Activated naive CD4-positive, alpha-beta T cell (primary cell): ENCODE measurements at regions not wholly inside any gene's neighbourhood (a gene's known extent, or its start where the extent isn't known, plus 50 kb on each side); places are given as distances from the start of the nearest gene placed in this dataset.
A peak's percentile ranks its signal among the peaks of the same experiment; 100 is the strongest.

Experiments
- DNase-seq, 4 experiments: peaks; one replicate each; lab custom pipeline; 2025; lab: John Stamatoyannopoulos, UW

DNA sequence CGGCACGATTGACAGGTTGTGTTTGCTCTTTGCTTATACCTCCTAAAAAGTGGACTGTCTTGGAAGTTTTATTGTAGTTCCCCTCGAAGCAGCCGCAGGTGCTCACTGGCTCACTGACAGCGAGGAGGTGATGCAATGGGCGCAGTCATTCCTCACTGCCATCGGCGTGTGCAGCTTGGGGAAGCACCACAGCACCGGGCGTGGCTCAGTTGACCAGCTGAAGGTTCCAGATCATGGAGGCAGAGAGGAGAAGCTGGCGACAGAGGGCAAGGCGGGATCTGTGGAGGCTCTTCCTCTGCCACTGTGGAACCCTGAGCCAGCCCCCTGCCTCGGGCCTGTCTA, 72.1 kb upstream of the TNRC6C start:
- no peak for DNase-seq

DNA sequence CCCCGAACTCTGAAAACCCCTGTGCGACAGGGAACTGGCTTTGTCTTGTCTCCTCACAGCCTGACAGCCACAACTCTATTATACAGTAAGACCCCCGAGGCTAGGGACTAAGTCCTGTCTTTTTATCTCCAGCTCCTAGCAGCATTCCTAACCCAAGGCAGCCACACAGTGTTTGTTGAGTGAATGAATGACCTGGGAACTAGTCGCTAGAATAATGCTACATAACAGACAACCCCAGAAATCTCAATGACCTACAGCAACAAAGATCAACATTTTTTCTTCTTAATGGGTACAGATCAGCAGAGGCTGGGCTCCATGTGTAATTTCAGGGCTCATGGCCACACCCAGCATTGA, 71.4 kb upstream of the TNRC6C start:
- DNase-seq: no peak

DNA sequence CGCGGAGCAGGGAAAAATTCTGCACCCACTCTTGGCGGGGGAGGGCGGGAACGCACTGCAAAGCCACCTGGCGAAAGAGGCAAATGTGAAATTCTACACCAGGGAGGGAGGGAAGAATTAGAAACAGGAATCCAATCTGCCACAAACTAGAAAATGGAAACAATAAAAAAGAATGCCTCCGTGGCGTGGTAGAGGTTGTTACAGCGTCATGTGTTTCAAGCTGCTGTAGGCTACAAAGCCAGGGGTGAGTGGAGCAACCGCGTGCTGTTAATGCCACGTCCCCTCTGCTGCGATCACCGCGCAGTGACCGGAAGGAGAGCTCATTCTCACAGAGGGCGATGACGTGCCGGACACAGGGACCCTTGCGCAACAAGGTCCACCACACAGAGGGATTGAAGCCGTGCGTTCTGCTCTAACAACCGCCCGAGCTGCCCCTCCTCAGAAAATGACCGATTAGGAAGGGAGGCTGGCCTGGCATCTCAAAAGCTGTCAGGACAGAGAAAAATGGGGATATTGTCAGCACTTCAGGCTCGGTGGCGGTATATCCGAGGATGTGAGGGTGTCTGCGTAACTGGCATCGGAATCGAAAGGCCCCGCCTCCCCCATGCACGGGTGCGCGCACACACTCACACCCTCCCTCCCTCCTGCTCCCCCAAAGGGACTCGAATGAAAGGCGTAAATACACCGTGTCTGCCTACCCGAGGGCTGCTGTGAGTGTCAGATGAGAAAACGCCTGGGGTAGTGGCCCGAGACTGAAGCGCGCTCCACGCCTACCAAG, 70.8 kb upstream of the TNRC6C start:
- peak in 3 of 4 experiments; percentile 28 to 71 (median 63) for DNase-seq

DNA sequence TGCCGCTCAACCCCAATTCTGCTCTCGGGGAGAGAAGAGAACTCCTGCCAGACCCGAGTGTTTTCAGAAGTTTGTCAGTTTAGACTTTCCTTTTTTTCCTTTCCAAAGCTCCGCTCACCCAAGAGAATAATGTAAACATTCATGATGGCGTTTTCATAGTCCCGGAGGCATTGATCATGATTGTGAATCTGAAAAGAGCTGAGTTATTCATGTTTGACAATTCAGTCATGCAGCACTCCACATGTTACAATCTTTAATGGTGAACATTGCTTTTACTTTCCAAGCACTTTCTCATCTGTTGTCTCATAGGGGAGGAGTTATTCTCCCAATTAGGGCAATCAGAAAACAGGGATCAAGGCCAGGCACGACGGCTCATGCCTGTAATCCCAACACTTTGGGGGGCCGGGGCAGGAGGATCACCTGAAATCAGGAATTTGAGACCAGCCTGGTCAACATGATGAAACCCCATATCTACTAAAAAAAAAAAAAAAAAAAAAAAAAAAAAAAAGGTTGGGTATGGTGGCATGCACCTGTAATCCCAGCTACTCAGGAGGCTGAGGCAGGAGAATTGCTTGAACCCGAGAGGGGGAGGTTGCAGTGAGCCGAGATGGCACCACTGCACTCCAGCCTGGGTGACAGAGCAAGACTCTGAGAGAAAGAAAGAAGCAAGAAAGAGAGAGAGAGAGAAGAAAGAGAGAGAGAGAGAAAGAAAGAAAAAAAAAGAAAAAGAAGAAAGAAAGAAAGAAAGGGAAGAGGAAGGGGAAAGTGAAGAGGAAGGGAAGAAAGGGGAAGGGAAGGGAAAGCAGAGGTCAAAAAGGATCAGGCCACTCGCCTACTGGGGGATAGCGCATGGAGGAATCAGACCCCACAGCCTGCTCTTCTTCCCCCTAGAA, 70.0 kb upstream of the TNRC6C start:
- no peak for DNase-seq

DNA sequence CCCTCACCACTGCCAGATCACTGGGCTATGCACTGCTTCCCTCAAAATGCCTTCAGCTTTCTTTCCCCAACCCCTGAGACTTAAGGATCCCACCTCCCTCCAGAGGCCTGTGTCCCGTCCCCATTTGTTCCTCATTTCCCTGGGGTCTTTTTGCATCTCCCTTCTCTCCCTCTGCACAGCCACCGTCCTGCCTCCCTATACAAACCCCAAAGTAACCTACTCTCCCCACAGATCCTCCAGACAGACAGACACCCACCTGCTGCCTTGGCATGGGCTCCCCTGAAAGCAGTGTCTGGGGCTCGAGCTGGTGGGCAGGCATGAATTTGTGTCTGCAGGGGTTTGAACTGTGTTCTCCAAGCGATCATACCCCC, 69.4 kb upstream of the TNRC6C start:
- no peak for DNase-seq

DNA sequence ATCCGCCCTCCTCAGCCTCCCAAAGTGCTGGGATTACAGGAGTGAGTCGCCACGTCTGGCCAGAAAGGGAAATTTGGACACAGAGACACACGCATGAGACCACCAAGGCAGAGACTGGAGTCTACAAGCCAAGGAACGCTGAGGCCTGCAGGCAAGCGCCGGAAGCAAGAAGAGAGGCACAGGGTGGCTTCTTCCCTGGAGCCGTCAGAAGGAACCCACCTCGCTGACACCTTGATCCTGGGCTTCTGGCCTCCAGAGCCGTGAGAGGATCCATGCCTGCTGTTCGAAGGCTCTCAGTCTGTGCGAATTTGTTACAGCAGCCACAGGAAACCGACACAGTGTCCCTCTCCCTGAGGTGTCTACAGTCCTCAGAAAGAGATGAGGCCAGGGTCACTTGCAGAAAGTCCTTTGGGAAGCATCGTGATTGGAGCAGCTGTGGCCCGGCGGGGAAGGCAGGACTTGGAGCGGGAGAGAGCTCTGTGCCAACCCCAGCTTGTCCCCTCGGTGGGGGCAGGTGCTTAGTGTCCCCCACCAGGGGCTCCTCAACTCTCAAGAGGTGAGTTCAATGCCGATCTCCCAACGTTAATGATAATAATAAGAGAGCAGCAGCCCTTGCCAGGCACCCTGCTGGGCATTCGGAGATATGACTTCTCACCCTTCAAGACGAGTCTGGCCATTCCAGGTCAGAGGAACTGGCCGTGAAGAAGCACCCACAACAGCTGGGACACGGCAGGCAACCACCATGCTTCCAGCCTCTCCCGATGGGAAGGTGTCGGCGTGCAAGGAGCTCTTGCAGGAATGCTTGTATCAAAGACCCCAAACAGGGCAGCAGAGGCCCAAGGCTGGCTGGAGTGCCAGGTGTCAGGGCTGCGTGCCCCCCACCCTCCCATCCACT, 68.4 kb upstream of the TNRC6C start:
- DNase-seq: no peak

DNA sequence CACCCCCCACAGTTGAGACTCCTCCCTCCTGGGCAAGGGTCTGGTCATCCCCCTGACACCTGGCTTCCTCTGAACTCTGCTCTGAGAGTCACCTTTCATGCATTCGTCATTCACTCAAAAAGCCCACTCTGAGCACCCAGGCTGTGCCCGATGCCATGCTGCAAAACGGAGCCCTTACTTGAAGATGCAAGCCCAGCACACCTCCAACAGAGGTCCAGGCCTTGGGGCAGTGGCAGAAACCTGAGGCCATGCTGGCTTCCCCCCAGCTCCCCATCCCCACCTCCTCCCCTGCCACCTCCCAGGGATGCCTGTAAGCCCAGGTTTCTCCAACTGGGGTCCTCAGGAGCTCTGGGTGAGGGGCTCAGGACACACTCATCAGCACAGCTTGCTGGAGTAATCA, 67.7 kb upstream of the TNRC6C start:
- DNase-seq: no peak

DNA sequence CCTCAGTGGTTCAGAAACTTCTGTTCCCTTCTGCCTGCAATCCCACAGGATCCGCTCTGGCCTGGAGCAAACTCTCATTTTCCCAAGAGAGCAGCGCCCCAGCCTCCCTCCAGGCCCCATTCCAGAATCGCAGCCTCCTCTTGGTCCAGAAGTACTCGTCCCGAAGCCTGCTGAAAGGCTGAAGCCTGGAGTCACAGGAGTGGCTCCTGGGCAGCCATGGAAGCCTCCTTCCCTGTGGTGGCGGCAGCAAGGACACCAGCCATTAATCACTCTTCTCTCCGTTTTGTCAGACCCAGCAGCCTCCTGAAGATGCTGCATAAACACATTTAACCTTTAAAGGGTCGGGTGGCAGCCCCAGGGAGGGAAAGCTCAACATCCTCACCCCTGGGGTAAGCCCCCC, 66.9 kb upstream of the TNRC6C start:
- DNase-seq: no peak

DNA sequence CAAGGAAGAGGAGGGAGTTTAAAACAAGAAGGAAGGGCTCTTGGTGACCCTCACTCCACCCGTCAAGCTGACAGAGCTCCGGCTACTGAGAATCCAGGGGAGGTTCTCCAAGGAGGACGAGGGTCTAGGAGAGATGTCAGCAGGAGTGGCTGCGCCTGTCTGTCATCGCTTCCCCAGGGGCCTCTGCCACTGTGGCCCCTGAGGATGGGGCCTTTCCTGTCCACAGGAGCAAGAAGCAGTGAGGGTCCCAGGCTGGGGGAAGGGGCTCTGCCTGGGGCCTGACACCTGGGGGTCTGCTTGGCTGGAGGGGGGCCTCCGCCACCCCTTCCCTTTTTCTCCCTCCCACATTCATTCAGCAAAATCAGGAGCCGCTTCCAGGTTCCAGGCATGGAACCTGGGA, 66.5 kb upstream of the TNRC6C start:
- no peak for DNase-seq

DNA sequence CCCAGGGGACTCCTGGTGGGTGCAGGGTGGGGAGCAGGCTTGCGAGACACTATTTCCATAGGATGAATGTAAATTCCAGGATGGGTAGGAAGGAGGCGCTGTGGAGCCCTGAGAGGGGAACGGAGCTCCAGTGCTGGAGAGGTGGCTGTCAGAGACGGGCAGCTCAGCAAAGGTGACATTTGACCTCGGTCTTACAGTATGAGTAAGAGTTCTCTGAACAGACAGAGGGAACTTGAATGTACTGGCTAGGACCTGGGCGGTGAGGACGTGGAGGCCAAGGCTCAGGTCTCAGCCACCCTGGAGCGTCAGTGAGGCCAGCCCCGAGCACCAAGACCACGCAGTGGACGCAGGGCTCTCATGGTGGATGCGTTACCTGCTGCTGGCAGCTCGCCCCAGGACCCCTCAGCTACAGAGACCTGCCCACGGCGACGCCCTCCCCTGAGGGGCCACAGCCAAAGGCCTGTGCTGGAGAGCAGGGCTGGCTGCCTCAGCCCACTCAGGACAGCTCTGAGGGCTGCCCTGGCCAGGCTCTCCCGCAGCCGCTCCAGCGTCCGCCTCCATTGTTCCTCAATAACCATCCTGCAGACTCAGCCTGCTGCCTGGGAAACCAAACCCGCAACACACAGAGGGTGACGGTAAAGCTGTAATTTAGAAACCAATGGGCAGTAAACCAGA, 65.9 kb upstream of the TNRC6C start:
- no peak for DNase-seq

DNA sequence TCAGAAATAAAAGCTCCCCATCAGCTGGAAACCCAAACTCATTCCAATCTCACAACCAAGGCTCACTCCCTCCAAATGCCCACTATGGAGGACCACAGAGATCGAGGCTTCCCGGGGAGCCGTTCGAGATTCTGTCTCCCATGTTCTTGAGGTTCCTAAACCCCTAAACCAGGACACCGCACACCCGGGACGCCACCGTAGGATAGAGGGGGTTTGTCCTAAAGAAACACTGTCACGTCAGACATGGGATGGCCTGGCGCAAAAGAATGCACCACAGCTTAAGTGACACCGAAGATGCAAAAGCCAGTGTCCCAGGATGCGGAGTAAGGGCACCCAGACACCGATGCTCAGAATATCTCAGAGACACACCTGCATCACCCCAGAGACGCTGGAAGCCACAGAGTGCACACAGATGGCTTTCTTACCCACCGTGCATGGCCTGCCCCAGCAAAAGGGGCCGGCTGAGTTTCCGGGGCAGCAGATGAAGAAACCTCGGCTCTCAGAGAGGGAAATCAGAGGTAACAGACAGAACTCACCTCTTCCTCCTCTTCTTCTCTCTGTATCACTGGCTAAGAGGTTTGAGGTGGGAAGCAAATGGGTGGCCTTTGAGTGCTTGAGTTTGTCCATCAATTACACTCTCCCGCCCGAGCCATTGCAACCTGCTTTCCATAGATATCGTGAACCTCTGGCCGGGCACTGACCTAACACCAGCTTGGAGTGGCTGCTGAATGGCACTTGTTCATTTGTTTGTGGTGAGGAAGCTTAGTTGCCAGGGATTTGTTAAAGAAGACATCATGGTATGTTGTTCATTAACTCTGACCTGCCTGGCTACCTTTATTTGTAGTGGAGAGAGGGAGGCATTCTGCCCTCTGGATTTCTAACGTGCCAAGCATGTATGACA, 65.1 kb upstream of the TNRC6C start:
- DNase-seq: no peak

DNA sequence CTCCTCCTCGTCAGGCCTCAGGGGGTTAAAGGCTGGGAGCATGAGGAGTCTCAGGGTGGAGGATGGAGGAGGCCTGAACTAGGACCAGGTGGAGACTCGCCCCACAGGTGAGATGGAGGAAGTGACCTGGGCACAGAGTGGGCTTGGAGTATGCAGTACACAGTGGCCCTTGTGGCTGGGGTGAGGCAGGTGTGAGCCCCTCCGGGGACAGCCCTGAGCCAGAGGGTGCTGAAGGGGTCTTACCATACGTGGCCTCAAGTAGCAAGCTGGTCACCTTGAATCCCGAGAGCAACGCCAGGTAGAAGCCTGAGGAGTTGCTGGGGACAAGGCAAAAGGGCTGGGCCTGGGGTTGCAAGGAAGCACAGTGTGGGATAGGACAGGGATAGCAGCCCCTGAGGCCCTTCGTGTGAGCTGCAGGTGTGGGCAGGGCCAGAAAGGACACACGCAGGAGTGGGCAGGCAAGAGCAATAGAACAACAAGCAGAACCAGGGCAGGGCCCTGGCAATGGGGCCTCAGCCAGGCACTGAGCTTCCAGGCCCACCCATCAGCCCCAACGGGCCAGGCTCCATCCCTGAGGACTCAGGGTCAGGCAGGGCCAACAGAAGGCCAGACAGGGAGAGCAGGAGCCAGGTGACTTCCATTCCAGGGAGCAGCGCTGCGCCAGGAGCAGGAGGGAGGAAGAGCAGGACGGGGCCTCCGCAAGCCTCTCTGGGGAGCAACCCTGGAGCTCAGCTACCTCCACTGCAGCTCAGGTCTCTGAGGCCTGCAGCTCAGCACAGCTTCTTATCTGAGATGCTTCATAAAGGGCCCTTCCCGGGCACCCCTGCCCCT, 64.2 kb upstream of the TNRC6C start:
- DNase-seq: no peak

DNA sequence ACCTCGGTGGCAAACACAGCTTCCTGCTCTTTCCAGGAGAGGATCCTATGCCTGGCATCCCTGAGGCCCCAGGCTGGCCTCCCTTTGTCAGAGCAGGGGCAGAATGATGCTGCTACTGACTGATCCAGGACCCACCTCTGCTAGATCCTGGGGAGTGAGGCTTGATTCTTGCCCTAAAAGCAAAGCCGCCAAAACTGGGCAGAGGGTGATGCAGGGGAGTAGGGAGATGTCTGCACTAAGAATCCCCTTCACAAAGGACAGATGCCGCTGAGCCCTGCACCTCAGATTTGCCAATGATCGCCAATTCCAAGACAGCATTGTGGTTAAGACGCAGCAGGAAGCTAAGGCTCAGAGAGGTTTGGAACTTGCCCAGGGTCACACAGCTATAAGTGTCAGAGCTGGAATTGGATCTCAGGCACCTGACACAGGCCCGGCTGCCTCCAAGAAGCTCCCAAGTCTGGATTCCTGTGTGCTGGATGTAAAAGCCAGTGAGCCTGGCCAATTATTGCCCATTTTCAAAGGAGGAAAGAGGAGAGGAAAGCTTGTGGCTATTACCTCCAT, 60.7 kb upstream of the TNRC6C start:
- no peak for DNase-seq

DNA sequence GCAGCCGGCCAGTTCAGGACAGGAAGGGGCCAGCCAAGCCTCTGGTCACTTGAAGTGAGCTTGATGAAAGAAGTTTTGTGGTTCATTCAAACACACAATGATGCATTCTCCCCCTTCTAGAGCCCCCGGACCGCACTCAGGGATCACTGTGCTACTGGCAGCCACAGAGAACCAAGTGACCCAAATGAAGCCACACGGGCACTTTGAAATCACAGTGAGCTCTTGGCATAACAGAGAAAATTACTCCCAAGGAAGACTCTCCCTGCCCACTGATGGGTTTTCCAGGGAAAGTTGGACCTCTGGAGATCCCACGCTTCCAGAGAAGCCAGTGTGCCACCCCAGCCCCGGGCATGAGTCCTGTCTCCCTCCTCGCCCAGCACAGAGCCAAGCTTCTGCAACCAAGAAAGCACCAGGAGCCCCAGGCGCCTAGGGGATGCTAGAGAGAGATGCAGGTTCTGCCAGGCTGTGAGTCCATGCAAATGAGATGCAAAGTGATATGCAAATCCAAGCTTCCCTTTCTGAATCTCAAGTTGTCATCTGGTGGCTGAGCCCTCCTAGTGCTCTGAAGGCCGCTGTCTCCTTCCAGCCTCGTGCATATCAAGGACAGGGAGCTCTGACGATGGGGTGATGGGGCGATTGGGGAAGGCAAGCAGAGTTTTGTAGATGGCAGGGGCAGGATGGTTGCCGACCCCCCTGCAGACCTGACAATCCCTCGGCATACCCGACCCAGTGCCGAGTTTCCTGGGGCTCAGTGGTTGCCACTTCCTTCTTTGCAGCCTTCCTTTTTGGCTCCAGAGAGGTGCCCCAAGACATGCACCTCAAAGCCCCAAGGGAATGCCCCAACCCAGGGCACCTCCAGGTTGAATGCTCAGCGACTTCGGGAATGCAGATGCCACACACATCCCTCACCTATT, 59.7 kb upstream of the TNRC6C start:
- DNase-seq: no peak

DNA sequence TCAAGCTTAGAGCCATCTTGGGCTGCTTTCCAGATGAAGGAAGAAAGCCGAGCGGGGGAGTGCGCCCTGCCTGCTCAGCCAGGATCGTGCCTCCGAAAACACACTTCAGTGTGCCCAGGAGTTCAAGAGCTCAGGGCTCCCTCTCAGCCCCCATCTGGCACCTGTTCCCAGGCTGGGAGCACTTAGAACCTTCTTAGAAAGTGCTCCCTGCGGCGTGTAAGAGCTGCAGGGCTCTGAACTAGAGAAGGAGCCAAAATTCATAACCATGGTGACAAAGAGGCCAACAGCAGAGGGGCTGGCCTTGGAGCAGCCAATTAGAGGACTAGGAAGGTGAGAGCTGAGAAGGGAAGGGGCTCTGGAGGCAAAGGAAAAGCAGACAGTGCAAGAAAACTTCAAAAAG, 59.0 kb upstream of the TNRC6C start:
- no peak for DNase-seq

DNA sequence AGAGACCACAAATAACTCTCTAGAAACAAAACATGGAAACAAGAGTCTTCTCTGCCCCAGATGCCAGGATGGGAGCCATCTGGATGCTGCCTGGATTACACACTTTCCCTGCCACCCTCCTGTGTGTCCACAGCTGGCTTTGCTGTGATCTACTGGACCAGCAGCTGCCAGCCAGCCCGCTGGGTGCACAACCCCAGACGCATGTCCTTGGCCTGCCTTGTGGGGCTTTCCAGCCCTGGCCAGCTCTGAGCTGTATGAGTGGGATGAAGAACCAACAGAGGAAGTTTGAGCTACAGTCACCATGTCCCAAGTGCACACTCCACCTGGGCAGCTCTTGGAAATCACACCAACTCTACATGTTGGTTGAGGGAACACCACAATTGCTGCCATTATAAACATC, 57.0 kb upstream of the TNRC6C start:
- no peak for DNase-seq

DNA sequence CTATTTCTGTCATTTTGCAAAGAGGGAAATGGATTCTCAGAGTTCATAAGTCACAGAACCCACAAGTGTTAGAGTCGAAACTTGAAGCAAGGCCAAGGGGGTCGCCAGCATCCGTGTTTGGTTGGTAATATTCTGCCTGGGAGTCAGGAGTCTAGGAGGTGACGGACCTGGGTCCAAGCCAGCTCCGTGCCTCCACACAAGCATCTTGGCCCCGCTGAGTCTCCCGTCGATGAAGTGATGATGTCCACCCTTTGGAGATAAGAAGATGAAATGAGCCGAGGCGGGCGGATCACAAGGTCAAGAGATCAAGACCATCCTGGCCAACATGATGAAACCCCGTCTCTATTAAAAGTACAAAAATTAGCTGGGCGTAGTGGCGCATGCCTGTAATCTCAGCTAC, 53.2 kb upstream of the TNRC6C start:
- DNase-seq: no peak

DNA sequence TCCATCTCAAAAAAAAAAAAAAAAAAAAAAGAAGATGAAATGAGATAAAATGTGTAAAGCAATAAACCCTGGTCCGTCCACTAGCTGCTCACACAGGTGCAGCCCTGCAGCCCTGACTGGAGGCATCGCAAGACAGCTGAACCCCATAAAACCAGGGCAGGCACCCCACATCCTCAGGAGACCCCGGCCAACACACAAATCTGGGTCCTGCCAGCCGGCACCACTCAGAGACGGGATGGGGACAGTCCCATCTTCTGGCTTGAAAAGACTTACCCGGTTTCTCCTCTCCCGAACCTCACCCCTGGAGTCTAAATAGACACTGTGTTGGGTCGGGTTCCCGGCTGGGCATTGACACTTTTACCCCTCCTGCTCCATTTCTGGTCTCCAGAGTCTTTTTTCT, 52.7 kb upstream of the TNRC6C start:
- DNase-seq: no peak
